ENCODE measurements at regions not wholly inside any gene's neighbourhood (a gene's known extent, or its start where the extent isn't known, plus 50 kb on each side); places are given as distances from the start of the nearest gene placed in this dataset.

DNA sequence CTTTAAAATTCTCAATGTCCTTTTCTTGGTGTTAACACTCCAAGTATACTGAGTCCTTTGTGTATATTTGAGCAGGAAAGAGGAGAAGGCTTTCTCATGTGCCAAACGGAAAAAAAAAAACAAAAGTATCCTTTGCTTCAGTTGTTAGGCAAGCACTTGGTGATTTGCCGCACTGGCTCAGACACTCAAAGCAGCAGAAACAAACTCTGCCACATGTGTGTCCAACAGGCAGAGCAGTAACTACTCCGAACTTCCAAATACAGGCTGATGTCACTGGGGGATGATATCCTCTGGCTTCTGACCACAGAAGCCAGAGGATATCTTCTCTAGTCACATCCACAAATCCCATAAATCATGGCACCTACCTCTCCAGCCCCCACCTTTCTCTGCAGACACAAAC lies 108.0 kb upstream of the SALL3 start:
- TF ChIP-seq CTCF (IDR thresholded peaks at IDR 0.05) (no peak), POLR2A (IDR thresholded peaks at IDR 0.05) (no peak)
